Ectodermal cell (in vitro differentiated cells): ENCODE measurements at regions not wholly inside any gene's neighbourhood (a gene's known extent, or its start where the extent isn't known, plus 50 kb on each side); places are given as distances from the start of the nearest gene placed in this dataset.

Experiments used
- H3K27ac ChIP-seq: 2 replicates; pipeline ENCODE4 v1.7.0; 2013; ENCODE audit warnings: mild to moderate bottlenecking, low read depth, low read length; ENCODE audit not compliant: insufficient read depth, poor library complexity, severe bottlenecking
- H3K27me3 ChIP-seq: 2 replicates; pipeline ENCODE4 v1.7.0; 2013; ENCODE audit warnings: mild to moderate bottlenecking, low read length; ENCODE audit not compliant: insufficient read depth, control insufficient read depth, poor library complexity, severe bottlenecking
- H3K36me3 ChIP-seq: one replicate; pipeline ENCODE4 v1.7.0; 2013; ENCODE audit warnings: low read length; ENCODE audit not compliant: control insufficient read depth, insufficient read depth
- H3K4me1 ChIP-seq: one replicate; pipeline ENCODE4 v1.7.0; 2013; ENCODE audit warnings: low read length; ENCODE audit not compliant: control insufficient read depth, insufficient read depth
- H3K4me3 ChIP-seq: 2 replicates; pipeline ENCODE4 v1.7.0; 2013; ENCODE audit warnings: low read depth, low read length, control low read depth; ENCODE audit not compliant: insufficient read depth
- H3K9me3 ChIP-seq: 2 replicates; pipeline ENCODE4 v1.7.0; 2013; ENCODE audit warnings: mild to moderate bottlenecking, low read length, moderate library complexity; ENCODE audit not compliant: control insufficient read depth
- WGBS, 2 experiments: methylation state at CpG; one replicate each; pipeline ENCODE4 v1.1.7; 2013; ENCODE audit warnings: missing lambda C conversion rate in 2 of 2; 5-methylcytosine and 5-hydroxymethylcytosine counted together

- Histone ChIP-seq H3K9me3 (no peaks in the 10 kb centered on the region), H3K4me3 (no peak overlapping the region), H3K4me1 (no peaks in the 10 kb centered on the region), H3K36me3 (no peaks in the 10 kb centered on the region), H3K27ac (no peak overlapping the region), H3K27me3 (no peaks in the 10 kb centered on the region)
- WGBS, 2 experiments = 72 to 76% methylated on average over 2 of the region's 2 CpGs
Measured at GRCh38 chr2:200239216-200239615, 67.3 kb upstream of the SPATS2L start.

- Histone ChIP-seq H3K27me3 (no peaks in the 10 kb centered on the region), H3K9me3 (no peaks in the 10 kb centered on the region), H3K27ac (no peak overlapping the region), H3K36me3 (no peaks in the 10 kb centered on the region), H3K4me1 (no peaks in the 10 kb centered on the region), H3K4me3 (no peak overlapping the region)
- WGBS, 2 experiments = 95 to 99% methylated on average over 3 of the region's 4 CpGs
Measured at GRCh38 chr2:200242570-200242969, 63.9 kb upstream of the SPATS2L start.

- 81 to 84% methylated on average over 6 of the region's 7 CpGs for WGBS, 2 experiments
- no peaks in the 10 kb centered on the region for H3K36me3 ChIP-seq
- H3K9me3 ChIP-seq = no peaks in the 10 kb centered on the region
- H3K4me3 ChIP-seq = no peak overlapping the region
- H3K27me3 ChIP-seq = no peaks in the 10 kb centered on the region
- H3K4me1 ChIP-seq = no peaks in the 10 kb centered on the region
- H3K27ac ChIP-seq = no peak overlapping the region
Measured at GRCh38 chr2:200243441-200243840, 63.1 kb upstream of the SPATS2L start.

GRCh38 chr2:200244111-200244510 lies 62.4 kb upstream of the SPATS2L start:
- H3K4me3 ChIP-seq = no peak overlapping the region
- WGBS, 2 experiments = 75 to 96% methylated on average over 1 of the region's 1 CpG
- H3K27ac ChIP-seq = no peak overlapping the region
- H3K27me3 ChIP-seq = no peaks in the 10 kb centered on the region
- no peaks in the 10 kb centered on the region for H3K9me3 ChIP-seq
- no peaks in the 10 kb centered on the region for H3K4me1 ChIP-seq
- no peaks in the 10 kb centered on the region for H3K36me3 ChIP-seq

- H3K9me3 ChIP-seq = no peaks in the 10 kb centered on the region
- no peak overlapping the region for H3K4me3 ChIP-seq
- no peak overlapping the region for H3K27ac ChIP-seq
- WGBS, 2 experiments = 86 to 96% methylated on average over 2 of the region's 2 CpGs
- no peaks in the 10 kb centered on the region for H3K27me3 ChIP-seq
- H3K36me3 ChIP-seq = no peaks in the 10 kb centered on the region
- H3K4me1 ChIP-seq = no peaks in the 10 kb centered on the region
Measured at GRCh38 chr2:200247494-200247893, 59.0 kb upstream of the SPATS2L start.

GRCh38 chr2:200252265-200253067 lies 54.0 kb upstream of the SPATS2L start:
- H3K27ac ChIP-seq = no peak overlapping the region
- H3K36me3 ChIP-seq = no peaks in the 10 kb centered on the region
- WGBS, 2 experiments = 75 to 79% methylated on average over 7 of the region's 8 CpGs
- H3K4me3 ChIP-seq = no peak overlapping the region
- no peaks in the 10 kb centered on the region for H3K4me1 ChIP-seq
- H3K9me3 ChIP-seq = no peaks in the 10 kb centered on the region
- no peaks in the 10 kb centered on the region for H3K27me3 ChIP-seq

- no peaks in the 10 kb centered on the region for H3K4me1 ChIP-seq
- no peaks in the 10 kb centered on the region for H3K27me3 ChIP-seq
- H3K27ac ChIP-seq = no peak overlapping the region
- WGBS, 2 experiments = 85 to 98% methylated on average over 2 of the region's 2 CpGs
- no peaks in the 10 kb centered on the region for H3K36me3 ChIP-seq
- H3K4me3 ChIP-seq = no peak overlapping the region
- no peaks in the 10 kb centered on the region for H3K9me3 ChIP-seq
Measured at GRCh38 chr2:200253639-200254038, 52.9 kb upstream of the SPATS2L start.

- 91 to 96% methylated on average over 4 of the region's 4 CpGs for WGBS, 2 experiments
- Histone ChIP-seq H3K27ac (no peak overlapping the region), H3K36me3 (no peaks in the 10 kb centered on the region), H3K9me3 (no peaks in the 10 kb centered on the region), H3K27me3 (no peaks in the 10 kb centered on the region), H3K4me1 (no peaks in the 10 kb centered on the region), H3K4me3 (no peak overlapping the region)
Measured at GRCh38 chr2:200254773-200255172, 51.7 kb upstream of the SPATS2L start.

- no peak overlapping the region for H3K4me3 ChIP-seq
- H3K9me3 ChIP-seq = no peaks in the 10 kb centered on the region
- no peaks in the 10 kb centered on the region for H3K36me3 ChIP-seq
- H3K4me1 ChIP-seq = no peaks in the 10 kb centered on the region
- WGBS, 2 experiments = 89 to 91% methylated on average over 3 of the region's 3 CpGs
- no peak overlapping the region for H3K27ac ChIP-seq
- H3K27me3 ChIP-seq = no peaks in the 10 kb centered on the region
Measured at GRCh38 chr2:200255549-200255948, 50.9 kb upstream of the SPATS2L start.
